ENCODE measurements at regions not wholly inside any gene's neighbourhood (a gene's known extent, or its start where the extent isn't known, plus 50 kb on each side); places are given as distances from the start of the nearest gene placed in this dataset.

GRCh38 chr4:151940291-151940690, 179.5 kb upstream of the GATB start:
- TF ChIP-seq CTCF (IDR thresholded peaks at IDR 0.05) (no peak), EZH2 (IDR thresholded peaks at IDR 0.05) (no peak), EZH2phosphoT487 (IDR thresholded peaks at IDR 0.05) (no peak)
